ENCODE measurements at regions not wholly inside any gene's neighbourhood (a gene's known extent, or its start where the extent isn't known, plus 50 kb on each side); places are given as distances from the start of the nearest gene placed in this dataset.
"Not testable (repeated sequence)": the region's sequence is repeated elsewhere in the genome, so short reads cannot be mapped to it uniquely, and the experiment has no call there.

GRCh38 chr12:72723732-72724131 lies 451.6 kb downstream of the TRHDE start:
- no peak for DNase-seq (ENCODE audit: low read depth in 2 of 2)

- DNase-seq (ENCODE audit: low read depth in 2 of 2): no peak
Measured at GRCh38 chr12:72729451-72730010, 457.4 kb downstream of the TRHDE start.

GRCh38 chr12:72734581-72734980 lies 462.4 kb downstream of the TRHDE start:
- DNase-seq (ENCODE audit: low read depth in 2 of 2): no peak

DNA sequence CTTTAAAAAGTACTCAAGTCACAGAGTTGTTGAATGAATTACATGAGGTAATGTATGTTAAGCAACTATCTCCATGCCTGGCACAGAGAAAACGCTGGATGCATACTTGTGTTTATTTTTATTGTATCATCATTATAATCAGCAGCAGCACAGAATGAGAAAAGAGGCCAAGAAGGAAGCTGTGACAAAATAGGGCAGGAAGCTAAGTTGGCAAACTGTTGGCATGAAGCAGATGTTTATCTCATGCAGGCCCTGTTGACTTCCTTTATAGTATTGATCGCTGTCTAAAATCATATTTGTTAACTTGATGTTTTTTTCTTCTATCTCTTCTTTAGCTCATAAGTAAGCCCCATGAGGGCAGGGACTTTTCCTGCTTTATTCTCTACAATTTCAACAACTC lies 466.6 kb downstream of the TRHDE start:
- no peak for DNase-seq (ENCODE audit: low read depth in 2 of 2)

DNA sequence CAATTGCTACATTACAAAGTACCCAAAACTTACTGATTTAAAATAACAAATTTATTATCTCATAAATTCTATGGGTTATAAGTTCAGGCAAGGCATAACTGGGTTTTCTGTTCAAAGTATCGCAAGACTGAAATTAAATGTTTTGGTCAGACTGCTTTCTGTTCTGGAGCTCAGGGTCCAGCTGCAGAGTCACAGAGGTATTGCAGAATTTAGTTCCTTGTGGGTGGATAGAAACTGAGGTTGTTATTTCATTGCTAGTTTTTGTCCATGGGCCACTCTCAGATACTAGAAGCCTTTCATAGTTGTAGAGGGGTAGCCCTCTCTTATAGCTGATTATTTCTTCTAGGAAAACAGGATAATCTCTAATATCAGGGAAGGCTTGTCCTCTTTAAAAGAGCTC lies 467.9 kb downstream of the TRHDE start:
- no peak for DNase-seq (ENCODE audit: low read depth in 2 of 2)

GRCh38 chr12:72742568-72742967 lies 470.4 kb downstream of the TRHDE start:
- no peak for DNase-seq (ENCODE audit: low read depth in 2 of 2)

DNA sequence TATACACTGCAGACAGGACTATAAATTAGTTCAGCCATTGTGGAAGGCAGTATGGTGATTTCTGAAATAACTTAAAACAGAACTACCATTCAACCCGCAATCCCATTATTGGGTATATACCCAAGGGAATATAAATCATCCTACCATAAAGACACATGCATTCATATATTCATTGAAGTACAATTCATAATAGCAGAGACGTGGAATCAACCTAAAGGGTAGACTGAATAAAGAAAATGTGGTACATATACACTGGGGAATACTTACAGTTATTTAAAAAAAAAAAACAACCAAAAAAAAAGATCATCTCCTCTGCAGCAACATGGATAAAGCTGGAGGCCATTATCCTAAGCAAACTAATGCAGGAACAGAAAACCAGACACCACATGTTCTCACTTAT lies 473.9 kb downstream of the TRHDE start:
- DNase-seq (ENCODE audit: low read depth in 2 of 2): no peak

- no peak for DNase-seq (ENCODE audit: low read depth in 2 of 2)
Measured at GRCh38 chr12:72747111-72747849, 475.1 kb downstream of the TRHDE start.

DNA sequence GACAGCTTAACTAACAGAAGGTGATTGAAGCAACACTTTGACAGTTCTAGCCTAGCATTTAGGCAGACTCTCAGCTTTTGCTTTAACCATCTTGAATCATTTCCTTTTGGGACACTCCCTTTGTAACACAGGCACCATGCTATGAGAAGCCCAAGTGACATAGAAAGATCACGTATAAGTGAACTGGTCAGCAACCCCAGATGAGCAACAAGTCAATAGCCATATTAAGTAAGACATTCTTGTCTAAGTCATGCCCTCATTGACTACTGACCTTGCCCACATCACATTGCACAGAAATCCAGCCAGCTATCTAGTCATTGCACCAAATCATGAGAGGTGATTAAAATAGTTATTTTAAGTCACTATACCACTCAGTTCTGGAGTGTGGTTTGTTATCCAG lies 476.8 kb downstream of the TRHDE start:
- no peak for DNase-seq (ENCODE audit: low read depth in 2 of 2)

DNA sequence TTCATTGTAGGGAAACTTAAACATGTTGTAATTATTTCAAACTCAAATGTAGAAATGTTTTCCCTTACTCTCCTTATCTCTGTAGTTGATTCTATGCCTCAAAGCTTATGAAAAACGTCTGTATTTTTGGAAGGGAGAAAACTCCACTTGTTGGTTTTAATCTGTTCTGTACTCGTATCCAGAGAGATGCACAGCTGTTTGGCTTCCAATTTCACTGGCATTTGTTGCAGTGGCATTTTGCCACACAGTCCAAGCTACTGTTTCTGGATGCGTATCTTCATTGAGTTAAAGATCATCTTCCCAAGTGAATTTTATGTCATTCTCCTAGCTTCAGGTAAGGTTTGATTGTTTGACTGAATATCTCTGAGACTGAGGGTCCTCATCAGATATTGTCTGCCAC lies 481.4 kb downstream of the TRHDE start:
- no peak for DNase-seq (ENCODE audit: low read depth in 2 of 2)

DNA sequence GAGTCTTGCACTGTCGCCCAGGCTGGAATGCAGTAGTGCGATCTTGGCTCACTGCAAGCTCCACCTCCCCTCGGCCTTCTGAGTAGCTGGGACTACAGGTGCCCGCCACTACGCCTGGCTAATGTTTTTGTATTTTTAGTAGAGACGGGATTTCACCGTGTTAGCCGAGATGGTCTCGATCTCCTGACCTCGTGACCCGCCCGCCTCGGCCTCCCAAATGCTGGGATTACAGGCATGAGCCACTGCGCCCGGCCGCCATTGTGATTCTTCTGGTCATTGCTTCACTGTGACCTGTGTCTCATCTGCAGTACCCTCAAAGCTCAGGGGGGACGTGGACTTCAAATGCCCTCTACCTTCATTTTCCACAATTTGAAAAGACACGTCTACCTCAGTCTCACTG lies 481.9 kb downstream of the TRHDE start:
- not testable (repeated sequence) for DNase-seq (ENCODE audit: low read depth in 2 of 2)

GRCh38 chr12:72766517-72766916 lies 494.3 kb downstream of the TRHDE start:
- no peak for DNase-seq (ENCODE audit: low read depth in 2 of 2)

DNA sequence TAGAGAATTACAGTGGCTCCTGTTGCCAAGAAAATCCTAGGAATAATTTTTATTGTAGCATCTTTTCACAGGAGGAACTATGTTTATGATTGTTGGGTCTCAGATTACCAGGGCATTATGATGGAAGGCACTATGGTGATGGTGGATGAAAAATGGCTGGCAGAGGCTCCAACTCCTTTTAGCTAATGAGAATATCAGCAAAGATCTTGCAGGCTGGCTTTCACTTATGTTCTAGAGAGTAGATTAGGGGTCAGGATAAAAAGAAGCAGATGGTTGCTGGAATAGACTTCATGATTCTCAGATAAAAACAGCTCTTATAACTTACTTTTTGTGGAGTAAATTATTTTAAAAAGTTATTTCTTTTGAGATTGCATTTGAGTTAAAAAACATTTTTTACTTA lies 501.9 kb downstream of the TRHDE start:
- no peak for DNase-seq (ENCODE audit: low read depth in 2 of 2)

DNA sequence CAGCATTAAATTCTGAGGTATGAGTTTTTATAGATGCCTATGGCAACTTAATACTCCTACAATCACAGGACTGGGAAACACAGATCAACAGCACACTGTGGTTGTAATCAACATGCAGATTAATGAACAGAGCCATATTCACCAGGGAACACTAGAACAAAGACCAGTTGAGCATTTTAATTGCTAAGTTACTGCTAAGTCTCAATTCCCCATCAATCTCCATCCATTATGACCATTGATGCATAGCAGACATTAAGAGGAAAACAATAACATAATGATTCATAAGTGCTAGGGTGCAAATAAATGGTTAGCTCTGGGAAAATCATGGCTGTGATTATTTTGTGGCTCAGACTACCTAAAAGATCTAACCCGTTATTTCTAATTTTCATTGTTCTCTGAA lies 505.6 kb downstream of the TRHDE start:
- DNase-seq (ENCODE audit: low read depth in 2 of 2): no peak

DNA sequence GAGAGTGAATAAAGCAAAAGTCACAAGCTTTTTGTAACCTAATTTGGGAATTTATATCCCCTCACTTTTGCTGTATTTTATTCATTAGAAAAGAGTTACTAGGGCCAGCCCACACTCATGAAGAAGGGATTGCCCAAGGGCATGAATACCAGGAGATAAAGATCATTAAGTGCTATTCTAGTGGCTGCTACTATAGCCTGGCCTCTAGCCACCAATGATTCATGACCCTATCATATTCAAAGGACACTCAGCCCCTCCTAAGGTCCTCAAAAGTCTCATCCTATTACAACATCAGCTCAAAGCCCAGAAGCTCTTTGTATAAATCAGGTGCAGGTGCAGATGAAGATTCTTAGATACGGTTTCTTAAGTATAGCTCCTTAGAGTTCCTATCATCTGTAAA lies 518.1 kb downstream of the TRHDE start:
- DNase-seq (ENCODE audit: low read depth in 2 of 2): no peak

DNA sequence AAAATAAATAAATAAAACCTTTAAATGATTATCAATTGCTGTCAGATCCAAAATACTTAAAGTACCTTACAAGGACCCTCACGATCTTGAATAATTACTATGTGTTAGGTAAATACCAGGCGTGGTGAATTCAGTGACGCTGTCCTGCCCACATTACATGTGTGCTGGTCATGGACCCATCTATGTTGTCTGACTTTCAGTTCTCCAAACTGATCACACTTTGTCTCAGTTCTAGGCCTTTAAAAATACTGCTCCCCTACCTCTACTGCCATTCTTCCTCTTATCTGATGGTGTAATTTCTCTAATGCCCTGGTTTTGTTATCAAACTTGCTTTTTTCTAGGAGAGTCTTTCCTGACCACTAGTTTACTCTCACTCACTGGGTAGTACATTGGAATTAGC lies 520.7 kb downstream of the TRHDE start:
- DNase-seq (ENCODE audit: low read depth in 2 of 2): no peak

- no peak for DNase-seq (ENCODE audit: low read depth in 2 of 2)
Measured at GRCh38 chr12:72793796-72794195, 521.6 kb downstream of the TRHDE start.

GRCh38 chr12:72815421-72815820 lies 543.3 kb downstream of the TRHDE start:
- no peak for DNase-seq (ENCODE audit: low read depth in 2 of 2)

- DNase-seq (ENCODE audit: low read depth in 2 of 2): no peak
Measured at GRCh38 chr12:72828662-72829324, 556.6 kb downstream of the TRHDE start.

DNA sequence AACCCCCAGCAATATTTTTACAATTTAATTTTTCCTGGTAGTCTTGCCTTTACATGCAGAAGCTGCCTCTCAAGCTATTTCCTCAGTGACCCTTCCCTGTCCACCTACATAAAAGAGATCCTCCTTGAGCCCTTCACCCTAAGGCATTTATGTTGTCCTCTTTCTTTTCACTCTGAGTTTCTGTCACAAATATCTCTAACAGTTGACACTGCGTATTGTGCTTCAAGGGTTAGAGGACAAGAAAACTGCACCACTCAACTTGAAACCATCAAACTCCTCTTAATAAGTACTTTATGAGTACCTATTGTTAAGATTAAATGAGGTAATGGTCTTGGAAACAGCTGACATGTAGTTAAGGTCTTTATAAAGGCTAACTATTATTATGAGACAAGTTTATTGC lies 557.7 kb downstream of the TRHDE start:
- DNase-seq (ENCODE audit: low read depth in 2 of 2): no peak

DNA sequence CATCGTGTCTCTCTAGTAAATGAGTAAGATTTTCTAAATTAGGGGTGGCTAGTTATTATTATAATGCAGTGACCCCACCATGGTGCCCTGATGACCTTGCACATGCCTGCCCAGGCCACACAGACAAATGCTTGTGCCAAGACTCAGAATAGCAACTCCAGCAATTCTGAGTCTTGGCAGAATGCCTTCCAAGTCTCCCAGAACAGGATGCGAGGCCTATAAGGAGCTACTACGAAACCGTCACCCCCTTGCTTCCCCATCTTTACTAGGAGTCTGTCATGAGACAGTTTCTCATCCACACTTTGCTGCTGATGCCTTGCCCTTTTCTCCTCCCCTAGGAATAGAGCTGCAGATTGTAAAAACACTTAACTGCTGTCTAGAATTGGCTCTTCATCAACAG lies 559.9 kb downstream of the TRHDE start:
- DNase-seq (ENCODE audit: low read depth in 2 of 2): no peak

GRCh38 chr12:72836194-72836593 lies 564.0 kb downstream of the TRHDE start:
- no peak for DNase-seq (ENCODE audit: low read depth in 2 of 2)

GRCh38 chr12:72839696-72840095 lies 567.5 kb downstream of the TRHDE start:
- DNase-seq (ENCODE audit: low read depth in 2 of 2): no peak

Measured in stimulated activated CD8-positive, alpha-beta memory T cell treated with anti-CD3 and anti-CD28 coated beads, Interleukin-15, amount 100 ng/mL, for 48 hours (primary cell).